CD8-positive, alpha-beta memory T cell (primary cell): ENCODE measurements at regions not wholly inside any gene's neighbourhood (a gene's known extent, or its start where the extent isn't known, plus 50 kb on each side); places are given as distances from the start of the nearest gene placed in this dataset.

Source experiments
- CTCF ChIA-PET: fragments of 350-600 bp; sonication (Branson Sonifier 250); formaldehyde crosslinking; loops from one replicate; lab custom pipeline; 2021; ENCODE audit warnings: antibody characterized with exemption; lab: Charles Lee
- POLR2A ChIA-PET: fragments of 350-600 bp; sonication (Branson Sonifier 250); formaldehyde crosslinking; loops from one replicate; lab custom pipeline; 2021; ENCODE audit warnings: antibody characterized with exemption; lab: Charles Lee
- DNase-seq, 5 donors: peaks; one replicate each; pipeline versions ENCODE4 v3.0.0 to v3.0.0-alpha.2; 2020 to 2022; ENCODE audit warnings: mixed read lengths in 1 of 5
- H3K27ac ChIP-seq: one replicate; pipeline ENCODE4 v1.7.0; 2013; ENCODE audit warnings: low read depth, mild to moderate bottlenecking, low read length, moderate library complexity
- H3K27me3 ChIP-seq: 2 replicates; pipeline ENCODE4 v1.7.0; 2013; ENCODE audit warnings: low read length, mild to moderate bottlenecking; ENCODE audit not compliant: insufficient read depth, poor library complexity, severe bottlenecking
- H3K36me3 ChIP-seq: 2 replicates; pipeline ENCODE4 v1.7.0; 2013; ENCODE audit warnings: mild to moderate bottlenecking, low read length, moderate library complexity; ENCODE audit not compliant: insufficient read depth
- H3K4me1 ChIP-seq: 2 replicates; pipeline ENCODE4 v1.7.0; 2013; ENCODE audit warnings: mild to moderate bottlenecking, low read length, moderate library complexity; ENCODE audit not compliant: insufficient read depth
- H3K4me3 ChIP-seq: 2 replicates; pipeline ENCODE4 v1.7.0; 2013; ENCODE audit warnings: mild to moderate bottlenecking, low read length
- H3K9me3 ChIP-seq: 2 replicates; pipeline ENCODE4 v1.7.0; 2013; ENCODE audit warnings: mild to moderate bottlenecking, low read length
- H3K27ac Mint-ChIP-seq, 8 donors: one replicate each; pipeline ENCODE4 v1.8.0; 2020 to 2021; ENCODE audit warnings: mixed read lengths in 8 of 8, mild to moderate bottlenecking in 6 of 8, inconsistent platforms in 3 of 8, moderate library complexity in 3 of 8
- H3K27me3 Mint-ChIP-seq, 2 donors: one replicate each; pipeline ENCODE4 v1.8.0; 2020 to 2021; ENCODE audit warnings: mixed read lengths in 2 of 2, mild to moderate bottlenecking in 1 of 2, moderate library complexity in 1 of 2
- H3K36me3 Mint-ChIP-seq, 3 donors: one replicate each; pipeline ENCODE4 v1.8.0; 2020 to 2021; ENCODE audit warnings: mixed read lengths in 3 of 3, inconsistent platforms in 1 of 3, mild to moderate bottlenecking in 1 of 3
- H3K4me1 Mint-ChIP-seq, 3 donors: one replicate each; pipeline ENCODE4 v1.8.0; 2020 to 2021; ENCODE audit warnings: mixed read lengths in 3 of 3, inconsistent platforms in 1 of 3, mild to moderate bottlenecking in 1 of 3
- H3K4me3 Mint-ChIP-seq, 7 donors: one replicate each; pipeline ENCODE4 v1.8.0; 2020 to 2021; ENCODE audit warnings: mixed read lengths in 7 of 7, mild to moderate bottlenecking in 6 of 7, moderate library complexity in 4 of 7, inconsistent platforms in 2 of 7
- H3K9me3 Mint-ChIP-seq, 5 donors: one replicate each; pipeline ENCODE4 v1.8.0; 2020 to 2022; ENCODE audit warnings: mixed read lengths in 5 of 5, mild to moderate bottlenecking in 3 of 5, moderate library complexity in 2 of 5, inconsistent platforms in 1 of 5

GRCh38 chr6:106011476-106011875 lies 74.7 kb upstream of the PRDM1 start:
- CTCF ChIA-PET = no interaction called here
- peaks cover 0 to 5% (median 0%) of the 10 kb centered on the region in 3 donors for H3K4me1 Mint-ChIP-seq
- H3K4me3 Mint-ChIP-seq = no peak overlapping the region

GRCh38 chr6:106005954-106006353 lies 80.2 kb upstream of the PRDM1 start:
- Mint-ChIP-seq H3K4me3 (no peak overlapping the region), H3K36me3 (no peaks in the 10 kb centered on the region)

More at GRCh38 chr6:106011476-106011875, 74.7 kb upstream of the PRDM1 start:
- H3K27me3 ChIP-seq = no peaks in the 10 kb centered on the region
- no peaks in the 10 kb centered on the region for H3K9me3 ChIP-seq
- DNase-seq = no peak
- no peaks in the 10 kb centered on the region for H3K36me3 Mint-ChIP-seq
- H3K36me3 ChIP-seq = no peaks in the 10 kb centered on the region
- POLR2A ChIA-PET = no interaction called here
- no peaks in the 10 kb centered on the region for H3K9me3 Mint-ChIP-seq
- no peaks in the 10 kb centered on the region for H3K4me1 ChIP-seq
- H3K27ac ChIP-seq = no peak overlapping the region
- H3K27ac Mint-ChIP-seq = peak overlapping the region in 1 of 8 donors; percentile 61
- H3K27me3 Mint-ChIP-seq = peaks cover 0 to 7% of the 10 kb centered on the region in 2 donors
- H3K4me3 ChIP-seq = no peak overlapping the region

GRCh38 chr6:106005013-106005412 lies 81.1 kb upstream of the PRDM1 start:
- Mint-ChIP-seq H3K27ac (no peak overlapping the region), H3K4me3 (no peak overlapping the region), H3K4me1 (no peaks in the 10 kb centered on the region), H3K36me3 (no peaks in the 10 kb centered on the region), H3K27me3 (peaks cover 10 to 11% of the 10 kb centered on the region in 2 donors), H3K9me3 (no peaks in the 10 kb centered on the region)
- ChIA-PET CTCF (no interaction called here), POLR2A (no interaction called here)
- no peaks in the 10 kb centered on the region for H3K9me3 ChIP-seq
- H3K4me3 ChIP-seq = no peak overlapping the region
- no peak overlapping the region for H3K27ac ChIP-seq
- H3K4me1 ChIP-seq = no peaks in the 10 kb centered on the region
- no peaks in the 10 kb centered on the region for H3K36me3 ChIP-seq
- H3K27me3 ChIP-seq = no peaks in the 10 kb centered on the region
- no peak for DNase-seq

More at GRCh38 chr6:106005954-106006353, 80.2 kb upstream of the PRDM1 start:
- Histone ChIP-seq H3K27ac (no peak overlapping the region), H3K4me1 (no peaks in the 10 kb centered on the region), H3K27me3 (no peaks in the 10 kb centered on the region), H3K36me3 (no peaks in the 10 kb centered on the region), H3K4me3 (no peak overlapping the region), H3K9me3 (no peaks in the 10 kb centered on the region)
- ChIA-PET CTCF (no interaction called here), POLR2A (no interaction called here)
- H3K9me3 Mint-ChIP-seq = no peaks in the 10 kb centered on the region
- DNase-seq = no peak
- H3K4me1 Mint-ChIP-seq = no peaks in the 10 kb centered on the region
- H3K27ac Mint-ChIP-seq = no peak overlapping the region
- peaks cover 8 to 10% of the 10 kb centered on the region in 2 donors for H3K27me3 Mint-ChIP-seq

- Mint-ChIP-seq H3K4me3 (no peak overlapping the region), H3K36me3 (no peaks in the 10 kb centered on the region), H3K9me3 (no peaks in the 10 kb centered on the region), H3K27ac (no peak overlapping the region), H3K27me3 (peaks cover 11% of the 10 kb centered on the region in 2 donors), H3K4me1 (no peaks in the 10 kb centered on the region)
- ChIA-PET POLR2A (no interaction called here), CTCF (interaction anchor here (1.3 kb wide), 1 partner anchor 9 kb away, joined by 4 read pairs; no protein-coding TSS in a partner anchor)
- DNase-seq = no peak
- H3K9me3 ChIP-seq = no peaks in the 10 kb centered on the region
- no peak overlapping the region for H3K4me3 ChIP-seq
- H3K36me3 ChIP-seq = no peaks in the 10 kb centered on the region
- H3K27ac ChIP-seq = no peak overlapping the region
- H3K27me3 ChIP-seq = no peaks in the 10 kb centered on the region
- no peaks in the 10 kb centered on the region for H3K4me1 ChIP-seq
These were observed 82.7 kb upstream of the PRDM1 start for GRCh38 chr6:106003268-106003987.

GRCh38 chr6:106002005-106002404 lies 84.1 kb upstream of the PRDM1 start:
- Histone ChIP-seq H3K27ac (no peak overlapping the region), H3K27me3 (no peaks in the 10 kb centered on the region), H3K4me1 (no peaks in the 10 kb centered on the region), H3K36me3 (no peaks in the 10 kb centered on the region), H3K9me3 (no peaks in the 10 kb centered on the region), H3K4me3 (no peak overlapping the region)
- Mint-ChIP-seq H3K4me1 (no peaks in the 10 kb centered on the region), H3K27ac (no peak overlapping the region), H3K27me3 (peaks cover 11 to 21% of the 10 kb centered on the region in 2 donors), H3K36me3 (no peaks in the 10 kb centered on the region), H3K4me3 (no peak overlapping the region), H3K9me3 (no peaks in the 10 kb centered on the region)
- CTCF ChIA-PET = no interaction called here
- POLR2A ChIA-PET = no interaction called here
- DNase-seq = no peak

- Mint-ChIP-seq H3K36me3 (no peaks in the 10 kb centered on the region), H3K4me3 (no peak overlapping the region), H3K27me3 (peaks cover 13 to 30% of the 10 kb centered on the region in 2 donors), H3K4me1 (no peaks in the 10 kb centered on the region), H3K9me3 (no peaks in the 10 kb centered on the region), H3K27ac (no peak overlapping the region)
- ChIA-PET POLR2A (no interaction called here), CTCF (interaction anchor here (0.6 kb wide), 1 partner anchor 136 kb away, joined by 3 read pairs; no protein-coding TSS in a partner anchor)
- no peak overlapping the region for H3K27ac ChIP-seq
- no peaks in the 10 kb centered on the region for H3K9me3 ChIP-seq
- no peak for DNase-seq
- no peak overlapping the region for H3K4me3 ChIP-seq
- H3K27me3 ChIP-seq = no peaks in the 10 kb centered on the region
- H3K4me1 ChIP-seq = no peaks in the 10 kb centered on the region
- H3K36me3 ChIP-seq = no peaks in the 10 kb centered on the region
These were observed 85.2 kb upstream of the PRDM1 start for GRCh38 chr6:106000935-106001334.

- Histone ChIP-seq H3K27ac (no peak overlapping the region), H3K9me3 (no peaks in the 10 kb centered on the region), H3K4me1 (peaks cover 22% of the 10 kb centered on the region), H3K4me3 (no peak overlapping the region), H3K36me3 (no peaks in the 10 kb centered on the region), H3K27me3 (peaks cover 12% of the 10 kb centered on the region)
- H3K4me1 Mint-ChIP-seq = peaks cover 15 to 23% (median 21%) of the 10 kb centered on the region in 3 donors
- no peaks in the 10 kb centered on the region for H3K9me3 Mint-ChIP-seq
- H3K4me3 Mint-ChIP-seq = peak overlapping the region in 1 of 7 donors; percentile 38
- ChIA-PET CTCF (interaction anchor here (0.9 kb wide), 1 partner anchor 14 kb away, joined by 3 read pairs; no protein-coding TSS in a partner anchor), POLR2A (no interaction called here)
- peaks cover 10 to 41% of the 10 kb centered on the region in 2 donors for H3K27me3 Mint-ChIP-seq
- peaks cover 0 to 4% (median 0%) of the 10 kb centered on the region in 3 donors for H3K36me3 Mint-ChIP-seq
- H3K27ac Mint-ChIP-seq = no peak overlapping the region
- no peak for DNase-seq
These were observed 88.7 kb upstream of the PRDM1 start for GRCh38 chr6:105997482-105997881.

GRCh38 chr6:105995391-105995865 lies 90.7 kb upstream of the PRDM1 start:
- H3K27ac Mint-ChIP-seq = peak overlapping the region; percentile 89 to 97 (median 94)
- Histone ChIP-seq H3K4me1 (peaks cover 22% of the 10 kb centered on the region), H3K27me3 (peaks cover 12% of the 10 kb centered on the region), H3K4me3 (peak overlapping the region; percentile 74), H3K36me3 (no peaks in the 10 kb centered on the region), H3K9me3 (no peaks in the 10 kb centered on the region), H3K27ac (no peak overlapping the region)
- peaks cover 10 to 30% of the 10 kb centered on the region in 2 donors for H3K27me3 Mint-ChIP-seq
- no peak for DNase-seq
- CTCF ChIA-PET = interaction anchor here (1.2 to 5.7 kb wide), 5 partner anchors 8 to 228 kb away, joined by 3 to 48 read pairs (median 19); partner anchors contain the start of gene PRDM1
- no peaks in the 10 kb centered on the region for H3K9me3 Mint-ChIP-seq
- POLR2A ChIA-PET = interaction anchor here (1.9 to 4.3 kb wide), 2 partner anchors 103 to 228 kb away, joined by 5 to 22 read pairs; no protein-coding TSS in a partner anchor
- H3K4me3 Mint-ChIP-seq = peak overlapping the region; percentile 83 to 97 (median 92)
- peaks cover 21 to 35% (median 27%) of the 10 kb centered on the region in 3 donors for H3K4me1 Mint-ChIP-seq
- peaks cover 0 to 12% (median 0%) of the 10 kb centered on the region in 3 donors for H3K36me3 Mint-ChIP-seq
